CD14-positive monocyte (primary cell): ENCODE measurements at regions not wholly inside any gene's neighbourhood (a gene's known extent, or its start where the extent isn't known, plus 50 kb on each side); places are given as distances from the start of the nearest gene placed in this dataset.

ENCODE experiments used
- DNase-seq, 3 donors: peaks; one replicate each; pipeline ENCODE4 v3.0.0-alpha.2; 2011 to 2022
- H2AFZ ChIP-seq: 2 replicates; pipeline ENCODE4 v1.6.0; 2012; ENCODE audit warnings: mild to moderate bottlenecking, low read depth, low read length, inconsistent platforms; ENCODE audit not compliant: insufficient read depth, poor library complexity, severe bottlenecking
- H3K27ac ChIP-seq, 2 donors: 1 replicate in 1 of 2; 2 replicates in 1 of 2; pipeline ENCODE4 v1.5.1; 2012 to 2013; ENCODE audit warnings: low read length in 2 of 2, control low read depth in 1 of 2, inconsistent platforms in 1 of 2, low read depth in 1 of 2, mild to moderate bottlenecking in 1 of 2
- H3K27me3 ChIP-seq, 2 donors: one replicate each; pipeline versions ENCODE4 v1.6.0 to v1.6.1; 2011 to 2013; ENCODE audit warnings: low read length in 2 of 2; ENCODE audit not compliant: control insufficient read depth in 2 of 2, insufficient read depth in 2 of 2
- H3K36me3 ChIP-seq, 2 donors: replicated peaks in 1 of 2; 1 replicate in 1 of 2; 2 replicates in 1 of 2; pipeline versions ENCODE4 v1.5.1 to v1.6.1; 2012 to 2013; ENCODE audit warnings: low read length in 2 of 2, control low read depth in 1 of 2, inconsistent platforms in 1 of 2, mild to moderate bottlenecking in 1 of 2; ENCODE audit not compliant: insufficient read depth in 2 of 2, control insufficient read depth in 1 of 2
- H3K4me1 ChIP-seq, 2 donors: 1 replicate in 1 of 2; 2 replicates in 1 of 2; pipeline versions ENCODE4 v1.5.1 to v1.6.1; 2012 to 2013; ENCODE audit warnings: low read length in 2 of 2, control low read depth in 1 of 2, inconsistent platforms in 1 of 2, mild to moderate bottlenecking in 1 of 2, moderate library complexity in 1 of 2; ENCODE audit not compliant: insufficient read depth in 2 of 2, control insufficient read depth in 1 of 2
- H3K4me2 ChIP-seq: replicated peaks from 2 replicates; pipeline ENCODE3; 2012; ENCODE audit warnings: low read length, moderate library complexity, mild to moderate bottlenecking; ENCODE audit not compliant: poor library complexity, severe bottlenecking; ENCODE audit errors: extremely low read depth
- H3K4me3 ChIP-seq, 3 experiments: fragments of 200-600 bp in 1 of 3; sonication (generic) in 1 of 3; replicated peaks in 1 of 3; 1 replicate in 2 of 3; 2 replicates in 1 of 3; pipeline ENCODE4 v1.5.1; 2011 to 2013; ENCODE audit warnings: low read length in 3 of 3, mild to moderate bottlenecking in 3 of 3, control low read depth in 2 of 3, low read depth in 2 of 3, inconsistent platforms in 1 of 3, moderate library complexity in 1 of 3
- H3K79me2 ChIP-seq: 2 replicates; pipeline ENCODE4 v1.6.0; 2012; ENCODE audit warnings: mild to moderate bottlenecking, control low read depth, inconsistent platforms, low read length, moderate library complexity; ENCODE audit not compliant: insufficient read depth
- H3K9ac ChIP-seq: 2 replicates; pipeline ENCODE4 v1.6.0; 2017; ENCODE audit warnings: low read length, mild to moderate bottlenecking; ENCODE audit not compliant: insufficient read depth, poor library complexity, severe bottlenecking
- H3K9me3 ChIP-seq, 2 donors: replicated peaks in 1 of 2; 1 replicate in 1 of 2; 2 replicates in 1 of 2; pipeline versions ENCODE4 v1.5.1 to v1.6.1; 2012 to 2013; ENCODE audit warnings: low read length in 2 of 2, control low read depth in 1 of 2; ENCODE audit not compliant: control insufficient read depth in 1 of 2, insufficient read depth in 1 of 2
- H4K20me1 ChIP-seq: 2 replicates; pipeline ENCODE4 v1.6.0; 2012; ENCODE audit warnings: mild to moderate bottlenecking, low read length, control low read depth, moderate library complexity; ENCODE audit not compliant: insufficient read depth
- H3K27ac Mint-ChIP-seq, 7 donors: one replicate each; pipeline ENCODE4 v1.8.0; 2020; ENCODE audit warnings: mild to moderate bottlenecking in 7 of 7, mixed read lengths in 7 of 7, moderate library complexity in 6 of 7, inconsistent platforms in 2 of 7
- H3K27me3 Mint-ChIP-seq, 3 donors: one replicate each; pipeline ENCODE4 v1.8.0; 2021 to 2022; ENCODE audit warnings: low read depth in 3 of 3, mild to moderate bottlenecking in 3 of 3, mixed read lengths in 3 of 3, moderate library complexity in 3 of 3, inconsistent platforms in 1 of 3
- H3K36me3 Mint-ChIP-seq, 2 donors: one replicate each; pipeline ENCODE4 v1.8.0; 2020; ENCODE audit warnings: mixed read lengths in 2 of 2, inconsistent platforms in 1 of 2, mild to moderate bottlenecking in 1 of 2
- H3K4me1 Mint-ChIP-seq: one replicate; pipeline ENCODE4 v1.8.0; 2020; ENCODE audit warnings: mild to moderate bottlenecking, mixed read lengths
- H3K4me3 Mint-ChIP-seq, 2 donors: one replicate each; pipeline ENCODE4 v1.8.0; 2020; ENCODE audit warnings: mild to moderate bottlenecking in 2 of 2, mixed read lengths in 2 of 2, moderate library complexity in 1 of 2
- H3K9me3 Mint-ChIP-seq, 7 donors: one replicate each; pipeline ENCODE4 v1.8.0; 2020 to 2022; ENCODE audit warnings: mixed read lengths in 7 of 7, mild to moderate bottlenecking in 6 of 7, moderate library complexity in 6 of 7, inconsistent platforms in 2 of 7
- CTCF ChIP-seq: fragments of 200-600 bp; IDR thresholded peaks from one replicate; pipeline ENCODE4 v1.8.0; 2022; ENCODE audit warnings: antibody characterized with exemption, mild to moderate bottlenecking
- WGBS: methylation state at CpG from one replicate; pipeline ENCODE4 v1.1.5; 2013; ENCODE audit warnings: missing lambda C conversion rate; ENCODE audit not compliant: insufficient coverage; 5-methylcytosine and 5-hydroxymethylcytosine counted together
- intact Hi-C, 2 donors: fragments of 100-400 bp; cut with micrococcal nuclease; formaldehyde crosslinking; loops; one replicate each; pipeline versions ENCODE4 v1.15.0 to v1.15.1; 2023

GRCh38 chr3:65240366-65240765 is 552.6 kb upstream of the ADAMTS9 start:
- 69% methylated on average over 3 of the region's 6 CpGs for WGBS
- TF ChIP-seq CTCF = no peak

GRCh38 chr3:65238652-65239051 is 550.9 kb upstream of the ADAMTS9 start:
- H3K27ac Mint-ChIP-seq = no peak overlapping the region
- H3K4me1 Mint-ChIP-seq = no peaks in the 10 kb centered on the region
- Histone ChIP-seq H3K4me2 (no peak overlapping the region), H3K9me3 (peaks cover 0 to 3% of the 10 kb centered on the region in 2 donors), H3K4me3 (no peak overlapping the region), H3K36me3 (no peaks in the 10 kb centered on the region), H3K4me1 (no peaks in the 10 kb centered on the region), H2AFZ (no peak overlapping the region), H3K9ac (no peak overlapping the region), H3K27ac (no peak overlapping the region), H3K79me2 (no peaks in the 10 kb centered on the region), H4K20me1 (no peaks in the 10 kb centered on the region), H3K27me3 (no peaks in the 10 kb centered on the region)
- no peaks in the 10 kb centered on the region for H3K36me3 Mint-ChIP-seq
- no peak overlapping the region for H3K4me3 Mint-ChIP-seq
- intact Hi-C loops = no loop called here
- peaks cover 2 to 10% (median 5%) of the 10 kb centered on the region in 7 donors for H3K9me3 Mint-ChIP-seq
- no CpG with 5 or more reads among the region's 2 CpGs for WGBS
- no peak for DNase-seq
- no peak for TF ChIP-seq CTCF
- no peaks in the 10 kb centered on the region for H3K27me3 Mint-ChIP-seq

More at GRCh38 chr3:65240366-65240765, 552.6 kb upstream of the ADAMTS9 start:
- Histone ChIP-seq H3K4me2 (no peak overlapping the region), H3K4me3 (no peak overlapping the region), H3K36me3 (no peaks in the 10 kb centered on the region), H3K9ac (no peak overlapping the region), H4K20me1 (no peaks in the 10 kb centered on the region), H3K9me3 (peaks cover 0 to 3% of the 10 kb centered on the region in 2 donors), H3K4me1 (no peaks in the 10 kb centered on the region), H3K79me2 (no peaks in the 10 kb centered on the region), H3K27me3 (no peaks in the 10 kb centered on the region), H2AFZ (no peak overlapping the region), H3K27ac (no peak overlapping the region)
- no peak overlapping the region for H3K4me3 Mint-ChIP-seq
- H3K36me3 Mint-ChIP-seq = no peaks in the 10 kb centered on the region
- H3K27me3 Mint-ChIP-seq = no peaks in the 10 kb centered on the region
- no peaks in the 10 kb centered on the region for H3K4me1 Mint-ChIP-seq
- intact Hi-C loops = no loop called here
- H3K27ac Mint-ChIP-seq = no peak overlapping the region
- peaks cover 2 to 10% (median 3%) of the 10 kb centered on the region in 7 donors for H3K9me3 Mint-ChIP-seq
- no peak for DNase-seq
